ENCODE measurements at regions not wholly inside any gene's neighbourhood (a gene's known extent, or its start where the extent isn't known, plus 50 kb on each side); places are given as distances from the start of the nearest gene placed in this dataset.
"Not testable (repeated sequence)": the region's sequence is repeated elsewhere in the genome, so short reads cannot be mapped to it uniquely, and the experiment has no call there.

DNA sequence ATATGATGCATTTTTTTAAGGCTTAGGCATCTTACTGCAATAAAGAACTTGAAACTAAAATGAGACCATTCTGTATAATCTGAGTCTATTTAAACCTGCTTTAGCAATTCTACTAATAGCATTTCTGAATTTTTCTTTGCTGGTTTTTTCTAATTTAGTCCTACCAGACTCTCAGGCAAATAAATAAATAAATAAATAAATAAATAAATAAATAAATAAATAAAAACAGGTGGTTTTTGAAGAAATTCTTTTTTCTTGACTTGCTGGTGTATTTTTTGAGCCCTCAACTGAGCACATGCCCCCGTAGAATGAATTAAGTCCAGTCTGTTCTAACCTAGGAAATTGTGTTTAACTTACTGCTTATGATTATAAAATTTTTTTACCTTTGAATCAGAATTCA, 134.7 kb upstream of the FOXP2 start:
- DNase-seq (ENCODE audit: low spot score): no peak

DNA sequence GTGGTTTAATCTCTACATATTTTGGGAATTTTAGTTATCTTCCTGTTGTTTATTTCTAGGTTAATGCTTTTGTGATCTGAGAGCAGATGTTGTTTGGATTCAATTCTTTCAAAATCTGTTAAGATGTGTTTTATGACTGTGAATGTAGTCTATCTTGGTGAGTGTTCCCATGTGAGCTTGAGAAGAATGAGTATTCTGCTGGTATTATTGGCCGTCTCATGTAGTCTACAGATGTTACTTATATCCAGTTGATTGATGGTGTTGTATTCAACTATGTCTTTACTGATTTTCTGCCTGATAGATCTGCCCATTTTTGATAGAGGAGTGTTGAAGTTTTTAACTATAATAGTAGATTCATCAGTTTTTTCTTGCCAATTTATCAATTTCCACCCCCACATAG, 141.4 kb upstream of the FOXP2 start:
- no peak for DNase-seq (ENCODE audit: low spot score)

DNA sequence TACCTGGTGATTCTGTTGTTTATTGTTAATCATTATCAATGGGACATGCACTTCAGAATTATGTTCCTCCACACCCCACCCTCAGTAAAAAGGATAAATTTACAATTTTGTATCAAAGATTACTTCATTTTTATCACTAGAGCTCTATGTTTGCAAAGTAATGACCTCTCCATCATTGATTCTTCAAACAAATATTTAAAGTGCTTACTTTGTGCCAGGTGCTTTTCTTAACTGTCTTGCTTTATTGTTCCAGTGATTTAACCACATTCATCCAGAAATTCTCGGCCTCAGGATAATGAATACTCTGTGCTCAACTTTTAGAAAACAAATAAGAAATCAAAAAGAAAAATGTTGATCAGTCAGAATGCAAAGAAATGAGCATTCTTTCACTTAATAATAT, 144.9 kb upstream of the FOXP2 start:
- no peak for DNase-seq (ENCODE audit: low spot score)

DNA sequence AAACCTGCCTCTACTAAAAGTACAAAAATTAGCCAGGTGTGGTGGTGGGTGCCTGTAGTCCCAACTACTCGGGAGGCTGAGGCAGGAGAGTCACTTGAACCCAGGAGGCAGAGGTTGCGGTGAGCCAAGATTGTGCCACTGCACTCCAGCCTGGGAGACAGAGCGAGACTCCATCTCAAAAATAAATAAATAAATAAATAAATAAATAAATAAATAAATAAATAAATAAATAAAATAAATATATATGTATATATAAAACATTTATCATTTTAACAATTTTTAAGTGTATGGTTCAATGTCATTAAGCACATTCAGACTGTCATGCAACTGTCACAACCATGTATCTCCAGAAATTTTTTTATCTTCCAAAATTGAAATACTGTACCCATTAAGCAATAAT, 147.1 kb upstream of the FOXP2 start:
- DNase-seq (ENCODE audit: low spot score): not testable (repeated sequence)

DNA sequence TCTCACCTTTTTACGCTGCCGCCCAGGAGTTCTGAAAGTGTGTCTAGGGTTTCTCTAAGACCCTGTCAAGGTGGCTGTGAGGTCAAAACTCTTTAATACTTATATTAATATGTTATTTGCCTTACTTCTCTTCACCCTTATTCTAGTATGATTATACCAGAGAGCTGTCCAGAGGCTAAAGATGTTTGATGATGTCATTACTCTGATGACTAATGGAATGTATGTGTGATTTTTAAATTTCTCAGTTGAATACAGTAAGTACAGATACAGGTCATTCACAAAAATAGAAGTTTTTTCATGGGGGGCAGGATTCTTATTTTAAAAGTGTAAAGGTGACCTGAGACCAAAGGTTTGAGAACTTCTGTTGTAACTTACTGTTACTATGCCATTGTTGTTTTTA, 150.6 kb upstream of the FOXP2 start:
- DNase-seq (ENCODE audit: low spot score): no peak

DNA sequence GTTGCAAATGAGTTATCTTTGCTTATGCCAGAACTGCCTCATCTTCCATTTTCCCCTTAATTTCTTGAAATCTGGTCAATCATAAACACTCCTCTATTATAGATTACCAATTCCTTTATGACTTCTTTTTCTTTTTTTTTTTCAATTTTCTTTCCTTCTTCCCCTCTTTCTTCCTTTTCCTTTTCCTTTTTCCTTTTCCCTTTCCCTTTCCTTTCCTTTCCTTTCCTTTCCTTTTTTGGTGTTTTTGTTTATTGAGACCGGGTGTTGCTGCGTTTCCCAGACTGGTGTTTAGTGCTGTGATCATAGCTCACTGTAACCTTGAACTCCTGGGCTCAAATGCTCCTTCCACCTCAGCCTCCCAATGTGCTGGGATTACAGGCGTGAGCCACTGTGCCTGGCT, 151.4 kb upstream of the FOXP2 start:
- DNase-seq (ENCODE audit: low spot score): no peak

DNA sequence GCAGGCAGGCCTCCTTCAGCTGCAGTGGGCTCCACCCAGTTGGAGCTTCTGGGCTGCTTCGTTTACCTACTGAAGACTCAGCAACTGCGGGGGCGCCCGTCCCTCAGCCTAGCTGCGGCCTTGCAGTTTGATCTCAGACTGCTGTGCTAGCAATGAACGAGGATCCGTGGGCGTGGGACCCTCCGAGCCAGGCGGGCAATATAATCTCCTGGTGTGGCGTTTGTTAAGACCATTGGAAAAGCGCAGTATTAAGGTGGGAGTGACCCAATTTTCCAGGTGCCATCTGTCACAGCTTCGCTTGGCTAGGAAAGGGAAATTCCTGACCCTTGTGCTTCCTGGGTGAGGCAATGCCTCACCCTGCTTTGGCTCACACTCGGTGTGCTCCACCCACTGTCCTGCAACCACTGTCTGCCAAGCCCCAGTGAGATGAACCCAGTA, 159.2 kb upstream of the FOXP2 start:
- no peak for DNase-seq (ENCODE audit: low spot score)

DNA sequence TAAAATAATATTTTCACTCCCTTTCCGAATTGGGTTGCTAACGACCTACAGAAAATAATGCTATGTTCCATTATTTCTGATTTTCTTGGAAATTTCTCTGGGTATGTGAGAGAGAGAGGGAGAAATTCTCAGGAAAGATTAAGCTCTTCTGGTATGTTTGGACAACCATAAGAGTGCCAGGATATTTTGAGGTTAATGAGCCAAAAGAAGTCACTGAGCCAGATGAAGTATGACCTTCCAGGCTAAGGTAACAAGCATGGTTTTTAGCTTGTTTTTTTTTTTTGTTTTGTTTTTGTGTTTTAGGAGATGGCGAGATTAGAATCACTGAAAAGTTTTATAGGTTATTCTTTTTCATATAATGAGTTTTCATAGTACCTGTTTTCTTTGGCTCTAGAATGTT, 171.0 kb upstream of the FOXP2 start:
- no peak for DNase-seq (ENCODE audit: low spot score)

DNA sequence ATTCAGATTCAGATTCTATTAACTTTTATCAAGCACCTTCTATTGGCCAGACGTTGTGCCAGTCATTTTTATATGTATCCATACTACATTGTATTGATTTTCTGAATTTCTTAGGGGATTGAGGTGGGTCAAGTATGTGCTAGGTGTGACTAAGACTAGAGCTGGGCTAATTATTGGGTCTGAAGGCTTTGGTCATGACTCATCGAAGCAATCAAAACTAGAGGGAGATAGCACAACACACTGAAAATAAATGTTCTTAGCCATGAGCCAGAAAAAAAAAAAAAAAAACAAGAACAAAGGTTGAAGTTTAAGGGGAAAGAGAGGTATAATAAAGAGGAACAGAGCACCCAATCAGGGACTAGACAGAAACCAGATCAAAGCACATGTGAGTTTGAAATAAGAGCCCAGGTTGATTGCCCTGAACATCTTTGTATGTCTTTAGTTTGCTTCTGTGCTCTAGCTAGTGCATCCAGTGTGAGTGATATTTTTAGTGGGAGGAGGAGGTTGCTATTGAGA, 171.6 kb upstream of the FOXP2 start:
- DNase-seq (ENCODE audit: low spot score): peak; percentile 20

DNA sequence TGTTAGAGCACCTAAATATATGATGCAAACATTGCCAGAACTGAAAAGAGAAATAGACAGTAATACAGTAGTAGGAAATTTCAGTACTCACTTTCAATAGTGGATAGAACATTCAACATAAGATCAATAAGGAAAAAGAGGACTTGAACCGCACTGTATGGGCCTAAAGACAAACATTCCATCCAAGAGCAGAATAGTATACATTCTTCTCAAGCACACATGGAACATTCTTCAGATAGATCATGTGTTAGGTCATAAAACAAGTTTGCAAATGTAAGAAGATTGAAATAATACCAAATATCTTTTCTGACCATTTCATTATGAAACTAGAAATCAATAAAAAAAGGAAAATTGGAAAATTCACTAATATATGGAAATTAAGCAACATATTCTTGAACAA, 185.4 kb upstream of the FOXP2 start:
- no peak for DNase-seq (ENCODE audit: low spot score)

DNA sequence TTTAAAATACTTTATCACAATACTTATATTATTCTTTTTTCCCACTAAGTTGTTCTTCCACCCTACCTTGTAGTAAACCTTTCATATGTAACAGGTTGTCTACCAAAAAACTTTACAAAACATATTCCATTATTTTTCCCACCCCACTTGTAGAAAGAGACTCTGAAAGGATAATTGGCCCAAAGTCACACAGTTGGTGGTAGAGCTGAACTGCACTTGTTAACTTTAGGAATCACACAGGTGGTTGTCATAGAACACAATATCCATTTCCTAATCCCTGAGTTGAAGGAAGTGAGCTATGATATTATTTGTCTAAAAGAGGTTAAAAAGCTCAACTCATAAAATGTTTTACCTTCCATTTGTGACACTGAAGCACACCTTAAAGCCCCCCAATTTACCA, 188.8 kb upstream of the FOXP2 start:
- no peak for DNase-seq (ENCODE audit: low spot score)

DNA sequence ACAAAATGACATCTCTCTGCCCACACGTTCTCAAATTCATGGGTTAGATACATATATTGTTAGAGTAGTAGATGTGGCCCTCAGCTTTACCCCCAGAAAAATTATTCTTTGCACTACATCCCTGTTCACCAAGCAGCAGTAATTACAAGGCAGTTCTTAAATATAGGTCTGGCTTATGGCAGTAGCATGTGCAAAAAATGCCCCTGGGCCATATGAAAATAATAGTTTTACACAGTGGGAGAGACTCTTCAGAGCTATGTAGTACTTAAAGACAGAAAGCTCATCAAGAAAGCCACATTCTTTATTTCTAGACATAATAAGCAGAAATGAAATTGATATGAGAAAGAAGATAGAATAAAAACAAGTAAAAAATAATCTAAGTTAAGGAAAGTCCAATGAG, 196.3 kb upstream of the FOXP2 start:
- no peak for DNase-seq (ENCODE audit: low spot score)

DNA sequence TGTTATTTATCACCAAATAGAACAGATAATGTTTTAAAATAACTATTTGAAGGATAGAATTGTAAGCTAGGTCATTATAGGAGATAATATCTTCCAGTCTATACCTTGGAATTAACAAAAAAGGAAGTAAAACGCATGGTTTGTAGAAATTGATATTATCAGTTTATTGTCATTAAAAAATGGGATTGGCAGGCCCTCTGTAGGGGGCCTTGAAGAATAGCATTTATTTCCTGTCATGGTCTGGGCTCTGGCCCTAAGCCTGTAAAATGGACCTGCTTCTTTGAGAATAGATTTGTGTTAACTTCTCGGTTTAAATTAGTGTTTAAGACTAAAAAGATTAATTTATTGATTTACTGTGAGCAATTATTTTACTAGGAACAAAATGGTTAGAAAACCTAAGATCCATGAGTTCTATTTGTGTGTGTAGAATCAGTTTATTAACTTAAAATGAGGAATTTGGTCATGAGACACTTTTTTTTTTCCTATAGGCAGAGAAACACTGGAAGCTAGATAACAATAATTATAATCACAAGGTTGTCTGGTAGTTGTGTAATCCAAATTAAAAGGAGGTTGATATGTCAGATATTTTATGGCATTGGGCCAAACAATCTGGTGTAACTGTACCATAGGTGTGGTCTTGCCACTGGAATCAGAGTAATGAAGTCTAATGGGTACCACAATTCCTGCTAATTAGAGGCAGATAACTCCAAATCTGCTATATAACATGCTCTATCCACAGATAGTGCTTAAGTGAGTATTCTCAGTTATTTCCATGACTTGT, 197.4 kb upstream of the FOXP2 start:
- DNase-seq (ENCODE audit: low spot score): no peak

DNA sequence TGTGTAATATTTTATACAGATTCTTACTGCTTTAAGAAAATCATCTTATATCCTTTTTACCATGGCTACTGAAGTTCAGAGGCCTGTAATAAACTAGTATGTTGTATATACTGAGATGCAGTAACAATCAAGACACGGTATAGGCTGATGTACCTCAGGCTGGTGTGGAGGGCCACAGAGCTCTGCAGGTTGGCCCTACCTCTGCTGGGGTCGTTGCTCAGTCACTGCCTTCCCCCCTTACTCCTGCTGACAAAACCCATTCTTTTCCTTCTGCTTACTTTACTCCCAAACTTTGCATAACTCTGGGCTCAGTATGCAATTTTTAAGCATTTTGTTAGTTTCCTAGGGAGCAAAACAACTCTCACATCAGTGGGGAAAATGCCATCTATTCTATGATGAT, 200.1 kb upstream of the FOXP2 start:
- no peak for DNase-seq (ENCODE audit: low spot score)

DNA sequence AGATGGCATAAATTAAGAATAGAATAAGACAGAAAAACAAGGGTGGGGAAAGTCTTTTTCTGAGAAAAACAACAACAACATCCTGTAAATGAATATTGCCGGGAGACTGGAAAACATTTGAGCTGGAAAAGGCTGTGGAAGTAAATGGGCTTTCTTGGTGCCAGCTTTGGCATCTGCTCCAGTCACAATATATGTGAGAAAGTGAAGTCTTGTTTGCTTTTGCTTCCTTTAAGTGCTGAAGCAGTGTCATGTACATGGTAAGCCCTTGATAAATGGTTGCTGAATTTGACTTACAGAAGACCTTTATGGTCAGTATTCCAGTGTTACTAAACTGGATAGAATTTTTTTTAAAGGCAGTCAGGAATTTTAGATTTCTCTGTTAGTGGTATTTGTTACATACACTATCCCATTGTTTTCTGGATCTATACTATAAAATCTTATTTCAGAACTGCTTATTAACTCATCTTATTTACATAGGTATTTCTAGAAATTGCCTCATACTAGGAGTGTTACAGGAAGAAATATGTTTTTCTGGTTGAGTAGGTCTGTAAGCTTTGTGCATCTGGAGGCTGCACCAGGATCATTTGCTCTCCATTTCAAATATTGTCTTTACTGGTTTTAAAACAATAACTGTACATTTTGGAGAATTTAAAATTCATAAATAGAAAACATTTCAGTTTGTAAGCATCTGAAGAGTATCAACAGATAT, 201.7 kb upstream of the FOXP2 start:
- DNase-seq (ENCODE audit: low spot score): no peak

DNA sequence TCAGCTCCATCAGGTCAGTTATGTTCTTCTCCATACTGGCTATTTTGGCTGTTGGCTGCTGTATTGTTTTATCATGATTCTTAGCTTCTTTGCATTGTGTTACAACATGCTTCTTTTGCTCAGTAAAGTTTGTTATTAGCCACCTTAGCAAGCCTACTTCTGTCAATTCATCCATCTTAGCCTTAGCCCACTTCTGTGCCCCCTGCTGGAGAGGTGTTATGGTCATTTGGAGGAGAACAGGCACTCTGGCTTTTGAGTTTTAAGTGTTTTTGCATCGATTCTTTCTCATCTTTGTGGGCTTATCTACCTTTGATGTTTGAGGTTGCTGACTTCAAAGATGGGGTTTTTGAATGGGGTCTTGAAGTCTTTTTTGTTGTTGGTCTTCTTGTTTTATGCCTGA, 204.6 kb upstream of the FOXP2 start:
- DNase-seq (ENCODE audit: low spot score): no peak

DNA sequence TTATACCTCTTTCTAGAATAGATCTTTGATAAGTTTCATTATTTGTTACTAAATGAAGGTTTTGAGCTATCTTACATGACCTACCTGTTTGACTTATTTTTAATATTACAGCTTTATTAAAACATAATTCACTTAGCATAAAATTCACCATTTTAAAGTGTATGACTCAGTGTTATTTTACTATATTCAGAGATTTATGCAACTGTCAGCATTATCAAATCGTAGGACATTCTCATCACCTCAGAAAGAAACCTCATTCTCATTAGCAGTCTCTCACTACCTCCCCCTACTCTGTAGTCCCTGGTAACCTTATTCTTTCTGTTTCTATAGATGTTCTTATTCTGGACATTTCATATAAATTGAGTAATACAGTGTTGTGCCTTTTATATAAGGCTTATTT, 207.9 kb upstream of the FOXP2 start:
- DNase-seq (ENCODE audit: low spot score): no peak

DNA sequence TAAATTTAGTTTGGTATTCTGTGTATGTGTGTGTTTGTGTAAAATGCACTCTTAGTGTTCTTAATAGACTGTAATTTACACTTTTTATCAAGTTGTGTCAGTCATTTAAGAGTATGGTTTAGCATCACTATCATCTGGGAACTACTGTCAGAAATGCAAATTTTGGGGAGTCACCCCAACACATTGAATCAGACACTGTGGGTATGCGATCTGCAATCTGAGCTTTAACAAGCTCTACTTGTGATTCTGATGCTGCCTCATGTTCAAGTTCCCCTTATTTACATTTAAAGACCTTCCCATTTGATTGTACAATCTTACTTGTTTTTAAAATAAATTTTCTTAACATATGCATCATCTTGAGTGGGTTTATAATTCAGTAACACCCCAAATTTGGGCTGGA, 218.1 kb upstream of the FOXP2 start:
- DNase-seq (ENCODE audit: low spot score): no peak

DNA sequence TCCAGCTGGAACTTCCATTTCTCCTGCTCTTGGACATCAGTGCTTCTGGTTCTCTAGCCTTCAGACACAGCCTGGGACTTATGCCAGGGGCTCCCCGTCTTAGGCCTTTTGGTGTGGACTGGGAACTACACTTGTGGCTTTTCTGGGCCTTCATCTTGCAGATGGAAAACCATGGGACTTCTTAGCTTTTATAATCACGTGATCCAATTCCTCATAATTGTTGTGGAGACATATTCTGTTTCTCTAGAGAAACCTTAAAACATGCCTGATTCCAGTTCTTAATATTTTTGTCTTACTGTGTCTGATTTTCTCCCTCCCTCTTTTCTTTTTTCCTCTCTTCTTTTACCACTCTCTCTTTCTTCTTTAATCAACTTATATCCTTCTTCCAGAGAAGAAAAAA, 224.2 kb upstream of the FOXP2 start:
- DNase-seq (ENCODE audit: low spot score): no peak

DNA sequence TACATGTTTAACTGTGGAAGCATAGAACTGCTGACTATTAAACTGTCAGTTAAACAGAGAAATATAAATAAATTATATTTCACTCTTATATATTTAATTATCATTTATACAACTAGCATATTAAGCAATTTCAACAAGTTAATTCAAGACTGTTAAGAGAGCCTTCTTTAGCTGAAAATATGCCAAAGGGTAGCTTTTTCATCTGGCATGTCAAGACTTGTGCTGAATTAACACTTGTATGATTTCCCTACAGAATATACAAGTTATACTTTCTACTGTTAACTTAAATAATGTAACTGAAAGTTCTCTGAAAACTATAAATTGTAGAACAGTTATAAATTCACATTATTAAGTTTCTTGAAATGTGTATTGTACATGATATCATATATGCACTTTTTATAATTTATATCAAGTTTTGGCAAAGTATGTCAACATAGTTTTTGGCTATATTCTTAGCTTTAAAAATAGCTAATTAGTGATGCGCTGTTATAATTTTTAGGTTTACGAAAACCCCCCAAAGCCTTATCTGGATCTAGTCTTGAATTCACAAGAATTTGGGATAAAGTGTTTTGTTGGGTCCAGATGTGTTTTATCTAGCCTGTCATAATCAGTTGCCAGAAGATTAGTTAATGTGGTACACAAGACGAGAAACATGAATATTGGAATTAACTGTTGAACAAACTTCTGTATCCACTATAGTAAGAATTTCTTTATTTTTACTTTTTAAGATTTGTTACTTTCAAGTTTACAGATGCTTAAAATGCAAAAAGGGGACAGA, 231.1 kb upstream of the FOXP2 start:
- no peak for DNase-seq (ENCODE audit: low spot score)

DNA sequence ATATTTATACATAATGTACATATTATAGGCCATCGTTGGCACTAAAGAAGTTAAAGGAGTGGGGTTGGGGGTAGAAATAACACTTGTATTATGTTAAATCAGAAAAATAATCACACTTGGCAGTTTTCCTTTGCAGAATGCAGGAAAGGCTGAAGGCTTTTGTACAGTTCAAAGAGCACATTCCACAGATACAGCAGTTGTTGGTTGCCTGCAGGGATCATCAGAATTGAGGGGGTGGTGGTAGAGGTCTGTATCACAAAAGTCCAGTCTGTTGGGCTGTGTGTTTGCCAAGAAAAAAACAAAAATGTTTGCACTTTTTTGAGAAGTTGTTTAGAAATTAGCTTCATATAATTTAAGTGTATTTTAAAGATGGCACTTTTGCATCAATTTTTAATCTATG, 231.8 kb upstream of the FOXP2 start:
- no peak for DNase-seq (ENCODE audit: low spot score)

DNA sequence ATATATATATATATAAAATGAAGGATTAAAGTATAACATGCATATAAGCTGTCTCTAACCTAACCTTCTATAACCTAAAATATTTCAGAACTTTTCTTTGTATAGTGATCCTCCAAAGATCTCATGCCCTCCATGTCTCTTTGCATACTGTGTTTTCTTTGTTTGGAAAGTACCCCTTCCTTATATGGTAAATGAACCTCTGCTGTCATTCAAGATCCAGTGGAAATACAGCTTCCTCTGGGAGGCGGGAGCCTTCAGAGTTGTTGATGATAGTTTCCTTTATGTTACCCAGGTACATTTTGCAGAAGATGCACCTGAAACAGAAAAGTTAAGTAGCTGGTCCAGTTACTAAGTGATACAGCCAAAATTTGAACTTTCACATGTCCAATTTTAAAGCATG, 233.3 kb upstream of the FOXP2 start:
- no peak for DNase-seq (ENCODE audit: low spot score)

Data from HuH-7.5 (cell line).